CD14-positive monocyte (primary cell): ENCODE measurements at regions not wholly inside any gene's neighbourhood (a gene's known extent, or its start where the extent isn't known, plus 50 kb on each side); places are given as distances from the start of the nearest gene placed in this dataset.

Experiments used
- DNase-seq, 3 donors: peaks; one replicate each; pipeline ENCODE4 v3.0.0-alpha.2; 2011 to 2022
- H2AFZ ChIP-seq: 2 replicates; pipeline ENCODE4 v1.6.0; 2012; ENCODE audit warnings: mild to moderate bottlenecking, low read depth, low read length, inconsistent platforms; ENCODE audit not compliant: insufficient read depth, poor library complexity, severe bottlenecking
- H3K27ac ChIP-seq, 2 donors: 1 replicate in 1 of 2; 2 replicates in 1 of 2; pipeline ENCODE4 v1.5.1; 2012 to 2013; ENCODE audit warnings: low read length in 2 of 2, control low read depth in 1 of 2, inconsistent platforms in 1 of 2, low read depth in 1 of 2, mild to moderate bottlenecking in 1 of 2
- H3K27me3 ChIP-seq, 2 donors: one replicate each; pipeline versions ENCODE4 v1.6.0 to v1.6.1; 2011 to 2013; ENCODE audit warnings: low read length in 2 of 2; ENCODE audit not compliant: control insufficient read depth in 2 of 2, insufficient read depth in 2 of 2
- H3K36me3 ChIP-seq, 2 donors: replicated peaks in 1 of 2; 1 replicate in 1 of 2; 2 replicates in 1 of 2; pipeline versions ENCODE4 v1.5.1 to v1.6.1; 2012 to 2013; ENCODE audit warnings: low read length in 2 of 2, control low read depth in 1 of 2, inconsistent platforms in 1 of 2, mild to moderate bottlenecking in 1 of 2; ENCODE audit not compliant: insufficient read depth in 2 of 2, control insufficient read depth in 1 of 2
- H3K4me1 ChIP-seq, 2 donors: 1 replicate in 1 of 2; 2 replicates in 1 of 2; pipeline versions ENCODE4 v1.5.1 to v1.6.1; 2012 to 2013; ENCODE audit warnings: low read length in 2 of 2, control low read depth in 1 of 2, inconsistent platforms in 1 of 2, mild to moderate bottlenecking in 1 of 2, moderate library complexity in 1 of 2; ENCODE audit not compliant: insufficient read depth in 2 of 2, control insufficient read depth in 1 of 2
- H3K4me2 ChIP-seq: replicated peaks from 2 replicates; pipeline ENCODE3; 2012; ENCODE audit warnings: low read length, moderate library complexity, mild to moderate bottlenecking; ENCODE audit not compliant: poor library complexity, severe bottlenecking; ENCODE audit errors: extremely low read depth
- H3K4me3 ChIP-seq, 3 experiments: fragments of 200-600 bp in 1 of 3; sonication (generic) in 1 of 3; replicated peaks in 1 of 3; 1 replicate in 2 of 3; 2 replicates in 1 of 3; pipeline ENCODE4 v1.5.1; 2011 to 2013; ENCODE audit warnings: low read length in 3 of 3, mild to moderate bottlenecking in 3 of 3, control low read depth in 2 of 3, low read depth in 2 of 3, inconsistent platforms in 1 of 3, moderate library complexity in 1 of 3
- H3K79me2 ChIP-seq: 2 replicates; pipeline ENCODE4 v1.6.0; 2012; ENCODE audit warnings: mild to moderate bottlenecking, control low read depth, inconsistent platforms, low read length, moderate library complexity; ENCODE audit not compliant: insufficient read depth
- H3K9ac ChIP-seq: 2 replicates; pipeline ENCODE4 v1.6.0; 2017; ENCODE audit warnings: low read length, mild to moderate bottlenecking; ENCODE audit not compliant: insufficient read depth, poor library complexity, severe bottlenecking
- H3K9me3 ChIP-seq, 2 donors: replicated peaks in 1 of 2; 1 replicate in 1 of 2; 2 replicates in 1 of 2; pipeline versions ENCODE4 v1.5.1 to v1.6.1; 2012 to 2013; ENCODE audit warnings: low read length in 2 of 2, control low read depth in 1 of 2; ENCODE audit not compliant: control insufficient read depth in 1 of 2, insufficient read depth in 1 of 2
- H4K20me1 ChIP-seq: 2 replicates; pipeline ENCODE4 v1.6.0; 2012; ENCODE audit warnings: mild to moderate bottlenecking, low read length, control low read depth, moderate library complexity; ENCODE audit not compliant: insufficient read depth
- H3K27ac Mint-ChIP-seq, 7 donors: one replicate each; pipeline ENCODE4 v1.8.0; 2020; ENCODE audit warnings: mild to moderate bottlenecking in 7 of 7, mixed read lengths in 7 of 7, moderate library complexity in 6 of 7, inconsistent platforms in 2 of 7
- H3K27me3 Mint-ChIP-seq, 3 donors: one replicate each; pipeline ENCODE4 v1.8.0; 2021 to 2022; ENCODE audit warnings: low read depth in 3 of 3, mild to moderate bottlenecking in 3 of 3, mixed read lengths in 3 of 3, moderate library complexity in 3 of 3, inconsistent platforms in 1 of 3
- H3K36me3 Mint-ChIP-seq, 2 donors: one replicate each; pipeline ENCODE4 v1.8.0; 2020; ENCODE audit warnings: mixed read lengths in 2 of 2, inconsistent platforms in 1 of 2, mild to moderate bottlenecking in 1 of 2
- H3K4me1 Mint-ChIP-seq: one replicate; pipeline ENCODE4 v1.8.0; 2020; ENCODE audit warnings: mild to moderate bottlenecking, mixed read lengths
- H3K4me3 Mint-ChIP-seq, 2 donors: one replicate each; pipeline ENCODE4 v1.8.0; 2020; ENCODE audit warnings: mild to moderate bottlenecking in 2 of 2, mixed read lengths in 2 of 2, moderate library complexity in 1 of 2
- H3K9me3 Mint-ChIP-seq, 7 donors: one replicate each; pipeline ENCODE4 v1.8.0; 2020 to 2022; ENCODE audit warnings: mixed read lengths in 7 of 7, mild to moderate bottlenecking in 6 of 7, moderate library complexity in 6 of 7, inconsistent platforms in 2 of 7
- WGBS: methylation state at CpG from one replicate; pipeline ENCODE4 v1.1.5; 2013; ENCODE audit warnings: missing lambda C conversion rate; ENCODE audit not compliant: insufficient coverage; 5-methylcytosine and 5-hydroxymethylcytosine counted together
- intact Hi-C, 2 donors: fragments of 100-400 bp; cut with micrococcal nuclease; formaldehyde crosslinking; loops; one replicate each; pipeline versions ENCODE4 v1.15.0 to v1.15.1; 2023
- TF ChIP-seq, protein P1 (sequence below): fragments of 200-600 bp; IDR thresholded peaks from one replicate; pipeline ENCODE4 v1.8.0; 2022; ENCODE audit warnings: antibody characterized with exemption, mild to moderate bottlenecking

GRCh38 chr20:11553603-11554002 lies 364.1 kb upstream of the BTBD3 start:
- H3K4me1 Mint-ChIP-seq: no peaks in the 10 kb centered on the region
- no peak for DNase-seq
- H3K4me3 Mint-ChIP-seq: no peak overlapping the region

DNA sequence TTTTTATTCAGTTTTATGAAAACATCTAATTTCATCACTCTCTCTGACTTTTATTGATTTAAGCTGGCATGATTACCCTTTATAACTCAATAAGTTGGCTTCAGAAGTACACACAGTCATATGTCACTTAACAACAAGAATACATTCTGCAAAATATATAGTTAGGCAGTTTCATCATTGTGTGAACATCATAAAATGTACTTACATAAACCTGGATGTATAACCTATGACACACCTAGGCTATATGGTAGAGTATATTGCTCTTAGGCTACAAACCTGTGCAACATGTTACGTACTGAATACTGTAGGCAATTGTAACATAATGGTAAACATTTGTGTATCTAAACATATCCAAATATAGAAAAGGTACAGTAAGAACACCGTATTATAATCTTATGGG lies 362.2 kb upstream of the BTBD3 start:
- no peak overlapping the region for H3K4me3 Mint-ChIP-seq
- H3K36me3 Mint-ChIP-seq: no peaks in the 10 kb centered on the region
- no peak overlapping the region for H2AFZ ChIP-seq
- H3K27me3 Mint-ChIP-seq: no peaks in the 10 kb centered on the region
- H3K9me3 Mint-ChIP-seq: peaks cover 0 to 3% (median 0%) of the 10 kb centered on the region in 7 donors
- no peak overlapping the region for H3K27ac ChIP-seq
- WGBS: no CpG with 5 or more reads among the region's 2 CpGs
- DNase-seq: no peak
- H4K20me1 ChIP-seq: no peaks in the 10 kb centered on the region
- no peak overlapping the region for H3K9ac ChIP-seq
- H3K4me1 ChIP-seq: no peaks in the 10 kb centered on the region
- TF ChIP-seq, protein P1, sequence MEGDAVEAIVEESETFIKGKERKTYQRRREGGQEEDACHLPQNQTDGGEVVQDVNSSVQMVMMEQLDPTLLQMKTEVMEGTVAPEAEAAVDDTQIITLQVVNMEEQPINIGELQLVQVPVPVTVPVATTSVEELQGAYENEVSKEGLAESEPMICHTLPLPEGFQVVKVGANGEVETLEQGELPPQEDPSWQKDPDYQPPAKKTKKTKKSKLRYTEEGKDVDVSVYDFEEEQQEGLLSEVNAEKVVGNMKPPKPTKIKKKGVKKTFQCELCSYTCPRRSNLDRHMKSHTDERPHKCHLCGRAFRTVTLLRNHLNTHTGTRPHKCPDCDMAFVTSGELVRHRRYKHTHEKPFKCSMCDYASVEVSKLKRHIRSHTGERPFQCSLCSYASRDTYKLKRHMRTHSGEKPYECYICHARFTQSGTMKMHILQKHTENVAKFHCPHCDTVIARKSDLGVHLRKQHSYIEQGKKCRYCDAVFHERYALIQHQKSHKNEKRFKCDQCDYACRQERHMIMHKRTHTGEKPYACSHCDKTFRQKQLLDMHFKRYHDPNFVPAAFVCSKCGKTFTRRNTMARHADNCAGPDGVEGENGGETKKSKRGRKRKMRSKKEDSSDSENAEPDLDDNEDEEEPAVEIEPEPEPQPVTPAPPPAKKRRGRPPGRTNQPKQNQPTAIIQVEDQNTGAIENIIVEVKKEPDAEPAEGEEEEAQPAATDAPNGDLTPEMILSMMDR: no peak
- no peak overlapping the region for H3K4me2 ChIP-seq
- no peaks in the 10 kb centered on the region for H3K27me3 ChIP-seq
- intact Hi-C loops: no loop called here
- no peaks in the 10 kb centered on the region for H3K36me3 ChIP-seq
- no peak overlapping the region for H3K4me3 ChIP-seq
- H3K4me1 Mint-ChIP-seq: no peaks in the 10 kb centered on the region
- no peaks in the 10 kb centered on the region for H3K9me3 ChIP-seq
- H3K79me2 ChIP-seq: no peaks in the 10 kb centered on the region
- H3K27ac Mint-ChIP-seq: no peak overlapping the region

More at GRCh38 chr20:11553603-11554002, 364.1 kb upstream of the BTBD3 start:
- Histone ChIP-seq H3K9me3 (no peaks in the 10 kb centered on the region), H3K4me3 (no peak overlapping the region), H3K9ac (no peak overlapping the region), H3K4me1 (no peaks in the 10 kb centered on the region), H3K79me2 (no peaks in the 10 kb centered on the region), H4K20me1 (no peaks in the 10 kb centered on the region), H3K36me3 (no peaks in the 10 kb centered on the region), H3K27me3 (no peaks in the 10 kb centered on the region), H3K4me2 (no peak overlapping the region), H3K27ac (no peak overlapping the region), H2AFZ (no peak overlapping the region)
- 95% methylated on average over 3 of the region's 4 CpGs for WGBS
- H3K27me3 Mint-ChIP-seq: peaks cover 0 to 1% (median 0%) of the 10 kb centered on the region in 3 donors
- no peaks in the 10 kb centered on the region for H3K9me3 Mint-ChIP-seq
- H3K27ac Mint-ChIP-seq: no peak overlapping the region
- intact Hi-C loops: no loop called here
- no peaks in the 10 kb centered on the region for H3K36me3 Mint-ChIP-seq
- TF ChIP-seq, protein P1: no peak
